ENCODE measurements at regions not wholly inside any gene's neighbourhood (a gene's known extent, or its start where the extent isn't known, plus 50 kb on each side); places are given as distances from the start of the nearest gene placed in this dataset.

GRCh38 chr7:19464751-19465150 lies 244.1 kb downstream of the POLR1F start:
- DNase-seq, result no peak
- H3K4me3 ChIP-seq, result no peak overlapping the region
- no peaks in the 10 kb centered on the region for H3K9me3 ChIP-seq
- H3K27ac ChIP-seq, result no peak overlapping the region
- H3K27me3 ChIP-seq, result no peaks in the 10 kb centered on the region
- H3K4me1 ChIP-seq, result no peaks in the 10 kb centered on the region
- no peaks in the 10 kb centered on the region for H3K36me3 ChIP-seq
- TF ChIP-seq POLR2A (IDR thresholded peaks at IDR 0.05), result no peak
- TF ChIP-seq, protein P1, sequence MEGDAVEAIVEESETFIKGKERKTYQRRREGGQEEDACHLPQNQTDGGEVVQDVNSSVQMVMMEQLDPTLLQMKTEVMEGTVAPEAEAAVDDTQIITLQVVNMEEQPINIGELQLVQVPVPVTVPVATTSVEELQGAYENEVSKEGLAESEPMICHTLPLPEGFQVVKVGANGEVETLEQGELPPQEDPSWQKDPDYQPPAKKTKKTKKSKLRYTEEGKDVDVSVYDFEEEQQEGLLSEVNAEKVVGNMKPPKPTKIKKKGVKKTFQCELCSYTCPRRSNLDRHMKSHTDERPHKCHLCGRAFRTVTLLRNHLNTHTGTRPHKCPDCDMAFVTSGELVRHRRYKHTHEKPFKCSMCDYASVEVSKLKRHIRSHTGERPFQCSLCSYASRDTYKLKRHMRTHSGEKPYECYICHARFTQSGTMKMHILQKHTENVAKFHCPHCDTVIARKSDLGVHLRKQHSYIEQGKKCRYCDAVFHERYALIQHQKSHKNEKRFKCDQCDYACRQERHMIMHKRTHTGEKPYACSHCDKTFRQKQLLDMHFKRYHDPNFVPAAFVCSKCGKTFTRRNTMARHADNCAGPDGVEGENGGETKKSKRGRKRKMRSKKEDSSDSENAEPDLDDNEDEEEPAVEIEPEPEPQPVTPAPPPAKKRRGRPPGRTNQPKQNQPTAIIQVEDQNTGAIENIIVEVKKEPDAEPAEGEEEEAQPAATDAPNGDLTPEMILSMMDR (IDR thresholded peaks at IDR 0.05), result no peak

DNA sequence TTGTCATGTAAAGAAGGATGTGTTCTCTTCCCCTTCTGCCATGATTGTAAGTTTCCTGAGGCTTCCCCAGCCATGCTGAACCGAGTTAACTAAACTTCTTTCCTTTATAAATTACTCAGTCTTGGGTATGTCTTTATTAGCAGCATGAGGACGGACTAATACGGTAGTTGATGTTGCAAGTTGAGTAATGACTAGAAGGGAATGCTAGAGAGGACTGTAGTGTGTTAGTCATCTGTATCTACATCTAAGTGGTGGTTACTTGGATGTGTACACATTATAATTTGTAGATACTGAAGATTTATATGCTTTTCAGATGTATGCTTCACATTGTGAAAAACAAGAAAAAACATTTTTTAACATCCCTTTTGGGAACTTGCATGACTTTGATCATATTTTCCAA lies 244.6 kb downstream of the POLR1F start:
- H3K9me3 ChIP-seq, result no peaks in the 10 kb centered on the region
- H3K27me3 ChIP-seq, result no peaks in the 10 kb centered on the region
- no peak overlapping the region for H3K4me3 ChIP-seq
- H3K27ac ChIP-seq, result no peak overlapping the region
- DNase-seq, result no peak
- no peaks in the 10 kb centered on the region for H3K4me1 ChIP-seq
- H3K36me3 ChIP-seq, result no peaks in the 10 kb centered on the region
- no peak for TF ChIP-seq POLR2A (IDR thresholded peaks at IDR 0.05)
- TF ChIP-seq, protein P1 (IDR thresholded peaks at IDR 0.05), result no peak

GRCh38 chr7:19463581-19463980 lies 245.3 kb downstream of the POLR1F start:
- TF ChIP-seq, protein P1 (IDR thresholded peaks at IDR 0.05), result no peak
- TF ChIP-seq POLR2A (IDR thresholded peaks at IDR 0.05), result no peak
- Histone ChIP-seq H3K36me3 (no peaks in the 10 kb centered on the region), H3K27ac (no peak overlapping the region), H3K4me1 (no peaks in the 10 kb centered on the region), H3K27me3 (no peaks in the 10 kb centered on the region), H3K4me3 (no peak overlapping the region), H3K9me3 (no peaks in the 10 kb centered on the region)
- DNase-seq, result no peak

DNA sequence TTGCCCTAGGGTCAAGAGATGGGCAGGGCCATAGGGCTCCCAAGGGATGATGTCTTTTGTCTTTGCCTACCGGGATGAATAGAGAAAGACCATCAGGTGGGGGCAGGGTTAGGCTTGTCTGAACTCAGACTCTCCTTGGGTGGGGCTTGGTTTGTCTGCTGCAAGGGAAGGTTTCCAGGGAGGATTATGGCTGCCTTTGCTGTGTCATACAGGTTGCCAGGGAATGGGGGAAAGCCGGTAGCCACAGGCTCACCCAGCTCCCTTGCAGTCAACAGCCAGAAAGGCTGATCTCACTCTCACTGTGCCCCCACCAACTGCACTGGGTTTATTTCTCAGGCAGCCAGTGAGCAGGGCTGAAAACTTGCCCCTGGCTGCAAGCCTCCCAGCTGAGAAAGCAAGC lies 253.2 kb downstream of the POLR1F start:
- TF ChIP-seq POLR2A (IDR thresholded peaks at IDR 0.05), result no peak
- TF ChIP-seq, protein P1 (IDR thresholded peaks at IDR 0.05), result no peak
- H3K4me1 ChIP-seq, result no peaks in the 10 kb centered on the region
- H3K36me3 ChIP-seq, result no peaks in the 10 kb centered on the region
- peaks cover 0 to 7% (median 0%) of the 10 kb centered on the region in 4 donors for H3K9me3 ChIP-seq
- no peak for DNase-seq
- H3K27ac ChIP-seq, result no peak overlapping the region
- no peak overlapping the region for H3K4me3 ChIP-seq
- no peaks in the 10 kb centered on the region for H3K27me3 ChIP-seq

GRCh38 chr7:19448091-19448490 lies 260.7 kb downstream of the POLR1F start:
- H3K9me3 ChIP-seq, result peaks cover 0 to 3% (median 0%) of the 10 kb centered on the region in 4 donors
- no peak overlapping the region for H3K4me3 ChIP-seq
- H3K4me1 ChIP-seq, result no peaks in the 10 kb centered on the region
- no peak overlapping the region for H3K27ac ChIP-seq
- no peak for TF ChIP-seq POLR2A (IDR thresholded peaks at IDR 0.05)
- TF ChIP-seq, protein P1 (IDR thresholded peaks at IDR 0.05), result no peak
- no peak for DNase-seq
- no peaks in the 10 kb centered on the region for H3K36me3 ChIP-seq
- H3K27me3 ChIP-seq, result no peaks in the 10 kb centered on the region

All from Peyer's patch (tissue), 4 donors.